Daoy (cell line): ENCODE measurements at regions not wholly inside any gene's neighbourhood (a gene's known extent, or its start where the extent isn't known, plus 50 kb on each side); places are given as distances from the start of the nearest gene placed in this dataset.

Experiments used
- DNase-seq: peaks from one replicate; pipeline ENCODE4 v3.0.0-alpha.2; 2015; ENCODE audit warnings: low read depth

DNA sequence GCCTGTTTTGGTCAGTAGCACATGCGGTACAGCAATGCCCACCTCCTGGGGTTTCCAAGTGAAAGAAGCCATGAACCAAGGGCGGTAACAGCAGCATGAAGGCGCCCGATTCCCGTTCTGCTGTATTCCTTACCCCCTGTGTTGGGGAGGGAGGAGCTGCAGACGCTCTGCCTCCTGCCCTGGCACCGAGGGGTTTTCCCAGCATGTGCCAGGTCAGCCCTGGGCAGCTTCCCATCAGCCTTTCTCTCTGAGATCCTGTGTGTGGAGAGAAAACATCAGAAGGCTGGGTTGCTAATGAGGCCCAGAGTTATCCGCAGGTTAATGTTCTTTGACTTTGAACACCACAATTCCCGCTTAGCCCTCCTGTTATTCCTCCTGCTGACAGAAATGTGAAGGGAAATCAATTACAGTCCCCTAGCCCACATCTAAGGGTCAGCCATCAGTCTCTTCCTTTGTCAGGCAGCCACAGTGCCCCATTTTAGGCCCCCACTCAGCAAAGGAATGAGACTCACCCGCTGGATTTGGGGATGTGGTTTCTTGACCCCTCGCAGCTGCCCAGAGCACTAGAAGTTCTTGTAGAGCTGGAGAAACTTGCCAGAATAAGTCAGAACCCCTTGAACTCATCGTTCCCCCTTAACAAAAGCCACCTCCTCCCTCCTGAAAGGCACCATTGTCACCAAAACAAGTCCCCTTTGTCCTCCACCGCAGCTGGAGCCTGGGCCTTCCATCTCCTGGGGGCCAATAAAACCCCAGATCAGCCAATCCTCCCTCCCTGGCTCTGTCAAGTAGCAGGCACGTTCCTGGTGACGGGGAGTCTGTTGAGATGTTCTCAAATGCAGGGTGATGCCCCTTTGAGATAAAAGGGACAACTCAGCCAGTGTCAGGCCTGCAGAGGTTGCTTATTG lies 168.5 kb downstream of the KATNIP start:
- DNase-seq, result peak; percentile 39

GRCh38 chr16:27719106-27719445 lies 169.1 kb downstream of the KATNIP start:
- DNase-seq, result no peak

DNA sequence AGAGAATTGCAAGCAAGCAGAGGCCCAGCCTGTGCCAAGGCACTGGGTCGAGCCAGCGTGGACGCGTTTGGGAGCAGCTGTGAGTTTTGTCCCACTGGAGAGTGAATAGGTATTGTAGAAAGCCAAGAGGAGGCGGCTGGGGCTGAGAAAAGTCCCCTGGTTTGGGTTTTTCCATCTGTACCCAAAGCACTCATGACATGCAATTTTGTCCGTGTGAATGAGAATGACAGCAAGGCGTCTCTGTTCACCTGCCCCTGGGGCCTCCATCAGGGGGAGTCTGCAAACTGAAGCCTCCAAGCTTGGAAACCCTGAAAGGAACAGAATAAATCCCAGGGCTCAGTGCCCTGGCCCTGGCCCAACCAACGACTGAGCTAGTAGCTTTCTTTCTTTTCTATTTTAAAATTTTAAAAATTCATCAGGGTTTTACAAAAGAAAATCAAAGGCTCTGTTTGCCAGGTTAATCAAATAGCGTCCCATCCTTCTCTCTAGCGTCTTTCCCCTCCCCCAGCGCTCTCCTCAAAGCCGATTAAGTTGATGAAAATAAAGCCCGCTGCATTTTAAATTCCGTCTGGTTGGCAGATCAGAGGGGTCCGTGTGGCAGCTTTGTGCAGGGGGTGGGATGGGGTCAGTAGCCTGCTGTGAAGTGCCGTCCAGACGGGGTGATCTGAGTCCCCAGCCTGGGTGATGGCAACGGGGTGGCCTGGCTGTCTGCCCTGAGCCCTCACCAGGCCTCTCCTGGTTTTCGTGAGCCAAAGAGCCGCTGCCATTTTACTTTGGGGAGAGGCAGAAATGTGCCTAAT lies 171.0 kb downstream of the KATNIP start:
- no peak for DNase-seq

DNA sequence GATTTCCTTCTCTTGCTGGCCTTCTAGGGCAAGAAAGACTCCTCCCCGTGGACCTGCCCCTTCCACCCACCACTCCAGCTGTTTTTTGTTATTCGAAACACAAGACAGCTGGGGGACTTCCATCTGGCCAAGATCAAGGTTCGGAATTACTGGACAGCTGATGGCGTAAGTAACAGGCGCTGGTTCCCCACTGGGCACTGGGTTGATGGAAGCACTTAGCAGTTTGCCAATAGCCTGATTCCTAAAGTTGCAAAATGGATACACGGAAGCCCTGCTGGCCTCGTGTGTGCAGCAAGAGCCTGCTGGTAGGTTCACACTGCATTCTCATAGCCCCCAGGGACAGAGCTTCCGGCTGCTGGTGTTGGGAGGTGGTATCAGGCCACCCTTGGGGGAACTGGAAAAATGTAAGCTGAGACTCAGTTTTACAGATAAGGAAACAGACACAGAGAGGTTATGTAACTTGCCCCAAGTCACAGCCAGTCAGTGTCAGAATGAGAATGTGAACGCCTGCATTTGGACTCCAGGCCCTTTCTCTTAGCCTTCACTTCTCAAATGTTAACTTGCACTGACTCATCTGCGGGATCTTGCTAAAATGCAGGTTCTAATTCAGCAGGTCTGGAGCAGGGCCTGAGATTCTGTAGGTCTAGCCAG lies 171.7 kb downstream of the KATNIP start:
- no peak for DNase-seq

DNA sequence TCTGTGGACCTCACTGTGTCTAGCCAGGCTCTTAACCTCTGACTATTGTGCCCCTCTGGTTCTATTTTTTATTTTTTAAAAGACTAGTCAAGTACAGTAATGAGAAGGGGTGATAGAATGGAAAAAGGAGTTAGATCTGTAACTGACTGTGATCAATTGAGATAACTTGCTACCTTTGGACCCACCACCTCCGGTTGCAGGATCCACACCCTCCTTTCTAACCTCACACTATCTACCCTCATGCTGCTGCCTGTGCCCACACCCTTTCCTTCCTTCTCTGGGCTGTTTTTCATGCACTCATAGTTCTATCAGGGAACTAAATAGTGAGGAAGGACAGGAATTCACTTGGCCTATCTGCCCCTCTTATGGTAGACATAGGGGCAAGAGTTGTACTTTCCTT lies 172.3 kb downstream of the KATNIP start:
- DNase-seq, result no peak

- DNase-seq, result no peak
Measured at GRCh38 chr16:27722892-27723450, 173.0 kb downstream of the KATNIP start.

DNA sequence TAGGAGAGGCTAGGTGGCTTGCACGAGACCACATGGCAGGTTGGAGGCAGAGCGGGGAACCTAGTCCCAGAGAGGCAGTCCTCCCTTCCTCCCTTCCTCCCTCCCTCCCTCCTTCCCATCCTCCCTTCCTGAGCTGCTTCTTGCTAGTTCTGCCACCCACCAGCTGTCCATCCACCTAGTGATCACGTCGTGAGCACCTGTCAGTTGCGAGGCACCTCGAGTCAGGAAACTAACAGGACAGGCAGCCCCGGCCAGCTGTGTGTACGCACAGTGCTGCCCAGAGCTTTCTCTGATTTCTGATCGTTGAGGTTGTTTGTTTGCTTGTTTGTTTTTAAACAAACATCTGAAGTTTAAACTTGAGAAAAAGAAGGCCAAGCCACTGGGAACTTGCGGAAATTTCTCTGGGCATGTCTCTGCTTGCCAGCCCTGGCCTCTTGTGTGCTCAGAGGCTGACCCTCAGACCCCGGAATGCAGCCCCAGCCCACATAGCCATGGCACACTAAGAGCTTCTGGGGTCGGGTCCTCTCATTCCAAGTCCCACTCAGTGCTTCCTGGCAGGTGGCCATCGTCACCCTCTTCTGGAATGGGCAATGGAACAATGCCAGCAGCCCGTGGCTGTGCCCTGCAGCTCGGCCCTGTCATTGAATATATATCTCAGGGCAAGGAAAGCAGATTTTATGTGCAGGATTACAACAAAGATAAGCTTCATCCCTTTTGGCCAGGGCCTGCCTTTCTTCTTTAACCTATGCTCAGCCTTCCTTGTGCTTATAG lies 174.0 kb downstream of the KATNIP start:
- DNase-seq, result no peak

GRCh38 chr16:27724482-27725235 lies 174.7 kb downstream of the KATNIP start:
- DNase-seq, result no peak

DNA sequence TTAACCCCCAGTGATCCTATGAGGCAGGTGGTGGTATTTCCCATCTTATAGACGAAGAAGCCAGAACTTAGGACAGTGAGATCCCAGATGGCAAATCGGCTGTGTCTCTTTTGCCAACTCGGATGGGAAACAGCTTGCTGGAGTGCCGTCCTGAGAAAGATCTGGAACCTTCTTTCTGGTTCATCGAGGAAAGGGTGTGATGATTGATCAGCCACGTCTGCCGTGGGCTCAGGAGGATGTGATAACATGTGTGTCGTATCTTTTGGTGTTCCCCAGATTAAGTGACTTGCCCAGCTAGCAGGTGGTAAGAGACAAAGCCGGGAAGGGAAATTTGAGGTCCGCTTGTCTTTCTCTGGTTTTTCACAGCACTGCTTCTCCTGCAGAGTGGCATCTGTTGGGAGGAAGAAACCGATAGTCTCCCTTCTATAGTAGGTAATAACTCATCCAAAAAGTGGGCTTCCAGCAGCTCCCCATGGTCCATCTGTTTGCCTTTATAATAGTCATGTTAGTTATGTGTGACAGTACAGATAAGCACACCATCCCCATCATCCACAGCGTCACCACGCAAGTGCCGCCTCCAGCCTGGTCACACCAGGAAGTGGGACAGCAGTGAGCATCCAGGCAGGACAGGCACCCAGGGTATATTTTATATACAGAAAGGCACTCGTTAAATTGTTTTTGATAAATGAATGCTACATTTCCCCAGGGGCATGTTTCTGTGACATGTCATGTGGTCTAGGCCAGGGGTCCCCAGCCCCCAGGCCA lies 175.5 kb downstream of the KATNIP start:
- no peak for DNase-seq

DNA sequence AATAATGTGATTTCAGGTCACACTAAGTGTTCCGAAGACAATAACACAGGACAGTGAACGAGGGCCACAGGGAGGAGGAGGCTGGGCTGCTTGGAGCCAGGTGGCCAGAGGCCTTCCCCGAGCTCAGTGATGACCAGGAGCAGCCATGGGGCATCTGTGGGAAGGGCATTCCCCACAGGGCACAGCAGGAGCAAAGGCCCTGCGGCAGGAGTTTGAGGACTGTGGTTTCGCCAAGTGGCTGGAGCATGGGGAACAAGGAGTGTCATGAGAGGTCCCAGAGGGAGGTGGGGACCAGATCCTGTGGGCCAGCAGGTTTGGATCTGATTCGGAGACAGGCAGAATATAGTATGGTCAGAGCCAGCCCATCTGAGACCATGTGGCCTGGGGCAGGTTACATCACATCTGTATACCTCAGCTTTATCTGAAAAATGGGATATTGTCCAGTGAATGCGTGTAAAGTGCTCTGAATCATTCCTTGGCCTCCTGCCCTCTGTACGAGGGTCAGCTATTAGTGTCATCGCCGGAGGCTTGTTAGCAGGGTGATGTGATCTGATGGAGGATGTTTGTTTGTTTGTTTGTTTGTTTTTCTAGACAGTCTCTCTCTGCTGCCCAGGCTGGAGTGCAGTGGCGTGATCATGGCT lies 176.8 kb downstream of the KATNIP start:
- peak; percentile 36 for DNase-seq

- DNase-seq, result no peak
Measured at GRCh38 chr16:27727941-27728340, 178.0 kb downstream of the KATNIP start.

- no peak for DNase-seq
Measured at GRCh38 chr16:27728691-27729090, 178.7 kb downstream of the KATNIP start.

- no peak for DNase-seq
Measured at GRCh38 chr16:27729516-27730304, 179.8 kb downstream of the KATNIP start.

DNA sequence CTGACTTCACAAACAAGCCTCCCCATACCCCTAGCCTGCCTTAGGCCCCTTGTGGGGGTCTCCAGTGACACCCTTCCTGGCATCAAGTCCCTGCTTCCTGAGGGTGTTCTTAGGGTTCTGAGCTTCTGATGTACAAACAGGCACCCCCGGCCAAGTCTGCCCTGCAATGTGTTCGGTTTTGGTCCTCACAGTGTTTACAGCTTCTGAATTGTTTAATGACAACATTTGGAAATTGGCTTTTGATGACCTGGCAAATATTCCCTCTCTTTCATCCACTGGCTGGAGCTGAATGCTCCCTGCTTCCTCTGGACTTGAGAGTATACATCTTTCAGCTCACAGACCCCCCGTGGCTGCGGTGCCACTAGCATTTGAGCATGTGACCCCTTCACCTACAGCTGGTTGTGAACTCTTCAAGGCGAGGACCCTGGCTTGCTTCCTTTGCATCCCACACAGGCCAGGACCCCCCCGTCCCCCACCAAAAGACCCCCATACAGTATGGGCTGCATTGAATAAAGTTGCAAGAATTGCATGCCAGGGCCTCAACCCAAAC lies 180.8 kb downstream of the KATNIP start:
- DNase-seq, result no peak

GRCh38 chr16:27735031-27735430 lies 185.1 kb downstream of the KATNIP start:
- no peak for DNase-seq

DNA sequence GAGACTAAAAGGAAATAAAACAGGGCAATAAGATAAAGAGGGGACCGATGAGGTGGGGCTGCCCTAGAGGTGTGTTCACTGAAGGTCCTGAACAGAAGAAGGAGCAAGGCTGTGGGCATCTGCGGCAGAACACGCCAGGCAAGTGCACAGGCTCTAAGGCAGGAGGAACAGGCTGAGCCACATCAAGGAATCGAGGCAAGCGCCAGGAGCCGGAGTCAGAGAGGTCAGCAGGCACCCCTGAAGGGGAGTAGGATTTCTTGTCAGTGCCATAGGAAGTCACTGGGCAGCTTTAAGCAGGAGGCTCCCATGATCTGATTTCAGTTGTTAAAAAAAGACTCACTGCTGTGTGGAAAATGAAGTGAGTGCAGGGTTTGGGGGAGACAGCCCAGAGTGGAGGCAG lies 186.5 kb downstream of the KATNIP start:
- DNase-seq, result no peak

DNA sequence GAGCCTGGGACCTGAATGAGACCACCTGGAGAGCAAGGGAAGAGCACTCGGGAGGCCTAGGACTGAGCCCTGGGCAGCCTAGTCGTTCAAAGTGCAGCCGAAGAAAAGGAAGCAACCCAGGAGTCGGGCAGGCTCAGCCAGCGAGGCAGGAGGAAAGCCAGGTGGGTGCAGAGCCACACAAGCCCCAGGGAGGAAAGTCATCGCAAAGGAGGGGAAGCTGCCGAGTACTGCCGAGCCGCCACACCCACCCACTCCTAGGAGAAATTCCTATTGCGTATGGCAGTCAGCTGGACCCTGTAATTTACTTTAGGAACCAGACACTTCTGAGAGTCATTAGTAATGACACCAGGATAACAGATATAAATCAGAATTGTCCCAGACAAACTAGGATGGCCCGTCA lies 187.6 kb downstream of the KATNIP start:
- DNase-seq, result no peak
